Activated CD4-positive, alpha-beta T cell treated with anti-CD3 and anti-CD28 coated beads for 48 hours (primary cell): ENCODE measurements at regions not wholly inside any gene's neighbourhood (a gene's known extent, or its start where the extent isn't known, plus 50 kb on each side); places are given as distances from the start of the nearest gene placed in this dataset.
"Not testable (repeated sequence)": the region's sequence is repeated elsewhere in the genome, so short reads cannot be mapped to it uniquely, and the experiment has no call there.

Experiments used
- DNase-seq: peaks from one replicate; pipeline ENCODE4 v3.0.0-alpha.2; 2020

DNA sequence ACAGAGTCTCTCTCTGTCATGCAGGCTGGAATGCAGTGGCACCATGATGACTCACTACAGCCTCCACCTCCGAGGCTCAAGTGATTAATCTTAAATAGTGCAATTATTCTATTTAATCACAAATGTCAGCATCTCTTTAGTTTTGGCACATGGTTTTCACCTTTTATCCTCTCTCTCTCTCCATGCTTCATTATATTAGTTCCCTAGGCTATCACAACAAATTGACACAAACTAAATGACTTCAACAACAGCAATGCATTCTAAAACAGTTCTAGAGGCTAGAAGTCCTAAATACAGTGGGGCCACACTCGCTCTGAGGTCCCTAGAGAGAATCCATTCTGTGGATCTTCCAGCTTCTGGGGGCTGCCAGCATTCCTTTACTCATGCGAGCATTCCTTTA lies 178.2 kb upstream of the ZNG1F start:
- DNase-seq, result not testable (repeated sequence)

DNA sequence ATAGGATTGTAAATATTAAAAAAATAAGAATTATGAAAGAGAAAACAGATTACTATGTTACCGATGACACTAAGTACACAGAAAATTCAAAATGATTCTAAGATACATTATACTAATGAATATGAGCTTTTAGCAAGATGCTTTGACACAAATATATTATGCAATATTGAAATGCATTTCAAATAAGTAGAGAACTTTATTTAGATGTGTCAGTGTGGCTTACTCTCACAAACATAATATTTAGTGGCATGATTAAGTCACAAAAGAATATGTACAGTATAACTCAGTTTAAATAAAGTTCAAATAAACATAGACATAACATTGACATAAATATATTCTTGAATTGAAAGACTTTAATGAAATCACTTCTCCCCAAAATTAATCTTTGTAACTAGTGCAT lies 172.7 kb upstream of the ZNG1F start:
- not testable (repeated sequence) for DNase-seq

DNA sequence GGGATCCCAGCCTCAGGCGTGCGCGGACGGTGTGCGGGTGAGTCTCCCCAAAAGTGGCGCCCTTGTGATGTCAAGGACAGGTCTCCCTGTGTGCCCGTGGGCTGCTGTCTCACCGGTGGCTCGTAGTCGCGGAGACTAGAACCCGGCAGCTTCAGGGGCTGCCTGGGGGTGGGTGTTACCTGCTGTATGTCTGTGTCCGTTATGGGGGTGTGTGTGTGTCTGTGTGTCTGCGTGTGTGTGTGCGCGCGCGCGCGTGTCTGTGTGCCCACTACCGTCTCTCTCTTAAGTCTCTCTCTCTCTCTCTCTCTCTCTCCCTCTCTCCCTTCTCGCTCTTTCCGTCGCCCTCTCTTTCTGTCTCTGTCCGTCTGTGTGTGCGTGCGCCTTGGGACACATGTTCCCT lies 170.0 kb upstream of the ZNG1F start:
- peak; percentile 27 for DNase-seq

DNA sequence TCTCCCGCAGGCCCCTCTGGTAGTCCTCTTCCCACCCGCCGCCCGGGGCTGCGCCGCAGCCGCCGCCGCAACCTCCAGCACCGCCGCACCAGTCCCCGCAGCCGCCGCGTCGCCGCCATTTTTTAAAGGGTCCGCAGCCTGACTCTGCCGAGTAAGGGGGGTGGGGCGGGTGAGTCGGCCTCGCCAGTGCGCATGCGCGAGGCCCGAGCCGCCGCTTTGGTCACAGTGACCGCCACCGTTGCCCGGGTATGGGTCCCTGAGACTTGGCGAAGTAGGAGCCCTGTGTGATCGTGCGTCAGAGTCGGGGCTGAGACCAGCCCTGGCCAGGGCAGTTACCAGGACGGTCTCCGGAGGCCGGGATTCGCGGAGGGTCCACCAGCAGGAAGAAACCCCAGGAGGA lies 169.6 kb upstream of the ZNG1F start:
- DNase-seq, result peak; percentile 88

DNA sequence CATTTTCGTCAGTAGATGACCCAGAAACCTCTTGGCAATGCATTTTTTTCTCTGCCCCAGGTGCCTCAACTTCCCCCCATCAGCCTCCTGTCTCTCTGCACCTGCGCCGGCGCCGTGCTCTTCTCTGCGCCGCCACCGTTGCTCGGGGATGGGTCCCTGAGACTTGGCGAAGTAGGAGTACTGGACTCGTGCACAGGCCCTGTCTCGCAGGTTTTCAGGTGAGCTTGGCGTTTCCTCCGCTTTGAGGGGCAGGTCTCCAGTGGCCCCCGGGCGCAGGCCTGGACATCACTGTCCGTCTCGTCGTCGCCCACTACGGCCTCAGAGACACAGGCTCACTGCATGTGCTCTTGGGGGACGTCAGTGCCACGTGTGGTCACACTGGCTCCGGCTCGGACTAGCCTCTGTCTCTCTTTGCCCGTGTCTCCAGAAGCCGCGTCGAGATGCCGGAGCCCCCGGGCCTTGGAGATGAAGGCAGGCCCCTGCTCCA lies 168.8 kb upstream of the ZNG1F start:
- DNase-seq, result peak; percentile 4

DNA sequence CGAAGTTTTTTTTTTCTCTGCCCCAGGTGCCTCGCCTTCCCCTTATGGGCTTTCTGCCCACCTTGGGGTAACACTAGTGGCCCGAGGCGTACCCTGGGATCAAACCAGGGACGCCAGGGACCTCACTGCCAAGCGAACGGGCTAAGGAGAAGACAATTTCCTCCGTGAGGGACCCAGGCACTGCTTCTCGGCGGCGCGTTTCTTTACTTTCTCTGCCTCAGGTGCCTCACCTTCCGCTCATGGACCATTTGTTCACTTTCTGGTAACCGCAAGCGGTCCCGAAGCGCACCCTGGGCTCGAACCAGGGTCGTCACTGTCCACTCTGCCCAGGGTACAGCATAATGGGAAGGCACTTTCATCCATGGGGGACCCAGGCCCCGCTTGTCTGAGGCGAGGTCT lies 168.2 kb upstream of the ZNG1F start:
- not testable (repeated sequence) for DNase-seq

DNA sequence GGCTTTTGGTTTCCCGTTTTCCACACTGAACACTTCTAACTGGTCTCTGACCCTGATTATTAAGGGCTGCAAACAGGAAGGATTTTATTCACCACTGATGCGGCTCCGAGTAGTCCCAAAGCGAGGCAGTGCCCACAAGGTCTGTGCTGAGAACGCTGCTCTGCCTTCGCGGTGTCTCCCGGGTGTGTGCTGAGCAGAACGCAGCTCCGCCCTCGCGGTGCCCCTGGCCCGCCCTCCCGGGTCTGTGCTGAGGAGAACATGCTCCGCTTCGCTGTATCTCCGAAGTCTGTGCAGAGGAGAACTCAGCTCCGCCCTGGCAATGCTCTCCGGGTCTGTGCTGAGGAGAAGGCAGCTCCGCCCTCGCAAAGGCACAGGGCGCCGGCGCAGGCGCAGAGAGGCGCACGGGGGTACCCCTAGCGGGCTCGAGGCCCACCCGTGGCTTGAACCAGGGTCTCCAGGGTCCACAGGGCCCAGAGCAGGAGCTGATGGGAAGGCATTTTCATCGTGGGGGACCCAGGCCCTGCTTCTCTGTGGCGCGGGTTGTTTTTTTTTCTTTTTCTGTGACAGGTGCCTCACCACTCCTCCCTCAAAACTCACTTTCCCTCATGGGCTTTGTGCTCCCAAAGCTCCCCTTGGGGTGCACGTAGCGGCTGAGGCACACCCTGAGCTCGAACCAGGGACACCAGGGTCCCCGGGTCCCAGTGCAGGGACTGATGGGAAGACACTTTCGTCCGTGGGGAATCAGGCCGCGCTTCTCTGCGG lies 167.7 kb upstream of the ZNG1F start:
- peak; percentile 92 for DNase-seq

DNA sequence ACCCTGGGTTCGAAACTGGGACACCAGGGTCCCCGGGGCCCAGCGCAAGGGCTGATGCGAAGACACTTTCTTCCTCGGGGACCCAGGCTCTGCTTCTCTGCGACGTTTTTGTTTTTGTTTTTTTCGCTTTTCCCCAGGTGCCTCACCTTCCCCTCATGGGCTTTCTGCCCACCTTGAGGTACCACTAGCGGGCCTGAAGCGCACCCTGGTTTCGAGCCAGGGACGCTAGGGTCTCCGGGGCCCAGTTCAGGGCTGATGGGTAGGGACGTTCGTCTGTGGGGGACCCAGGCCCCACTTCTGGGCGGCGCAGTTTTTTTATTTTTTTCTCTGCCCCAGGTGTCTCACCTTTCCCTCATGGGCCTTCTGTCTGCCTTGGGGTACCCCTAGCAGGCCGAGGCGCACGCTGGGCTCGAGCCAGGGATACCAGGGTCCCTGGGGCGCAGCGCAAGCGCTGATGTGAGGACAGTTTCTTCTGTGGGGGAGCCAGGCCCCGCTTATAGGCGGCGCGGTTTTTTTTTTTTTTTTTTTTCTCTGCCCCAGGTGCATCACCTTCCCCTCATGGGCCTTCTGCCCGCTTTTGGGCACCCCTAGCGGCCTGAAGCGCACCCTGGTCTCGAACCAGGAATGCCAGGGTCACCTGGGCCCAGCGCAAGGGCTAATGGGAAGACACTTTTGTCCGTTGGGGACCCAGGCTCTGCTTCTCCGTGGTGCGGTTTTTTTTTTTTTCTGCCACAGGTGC lies 166.8 kb upstream of the ZNG1F start:
- DNase-seq, result not testable (repeated sequence)

DNA sequence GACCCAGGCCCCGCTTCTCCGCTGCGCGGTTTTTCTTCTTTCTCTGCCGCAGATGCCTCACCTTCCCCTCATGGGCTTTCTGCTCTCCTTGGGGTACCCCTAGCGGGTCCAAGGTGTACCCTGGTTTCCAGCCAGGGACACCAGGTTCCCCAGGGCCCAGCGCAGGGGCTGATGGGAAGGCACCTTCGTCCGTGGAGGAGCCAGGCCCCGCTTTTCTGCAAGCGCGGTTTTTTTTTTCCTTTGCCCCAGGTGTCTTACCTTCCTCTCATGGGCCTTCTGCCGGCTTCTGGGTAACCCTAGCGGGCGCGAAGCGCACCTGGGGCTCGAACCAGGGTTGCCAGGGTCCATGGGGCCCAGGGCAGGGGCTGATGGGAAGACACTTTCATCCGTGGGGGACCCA lies 165.9 kb upstream of the ZNG1F start:
- DNase-seq, result peak; percentile 24

DNA sequence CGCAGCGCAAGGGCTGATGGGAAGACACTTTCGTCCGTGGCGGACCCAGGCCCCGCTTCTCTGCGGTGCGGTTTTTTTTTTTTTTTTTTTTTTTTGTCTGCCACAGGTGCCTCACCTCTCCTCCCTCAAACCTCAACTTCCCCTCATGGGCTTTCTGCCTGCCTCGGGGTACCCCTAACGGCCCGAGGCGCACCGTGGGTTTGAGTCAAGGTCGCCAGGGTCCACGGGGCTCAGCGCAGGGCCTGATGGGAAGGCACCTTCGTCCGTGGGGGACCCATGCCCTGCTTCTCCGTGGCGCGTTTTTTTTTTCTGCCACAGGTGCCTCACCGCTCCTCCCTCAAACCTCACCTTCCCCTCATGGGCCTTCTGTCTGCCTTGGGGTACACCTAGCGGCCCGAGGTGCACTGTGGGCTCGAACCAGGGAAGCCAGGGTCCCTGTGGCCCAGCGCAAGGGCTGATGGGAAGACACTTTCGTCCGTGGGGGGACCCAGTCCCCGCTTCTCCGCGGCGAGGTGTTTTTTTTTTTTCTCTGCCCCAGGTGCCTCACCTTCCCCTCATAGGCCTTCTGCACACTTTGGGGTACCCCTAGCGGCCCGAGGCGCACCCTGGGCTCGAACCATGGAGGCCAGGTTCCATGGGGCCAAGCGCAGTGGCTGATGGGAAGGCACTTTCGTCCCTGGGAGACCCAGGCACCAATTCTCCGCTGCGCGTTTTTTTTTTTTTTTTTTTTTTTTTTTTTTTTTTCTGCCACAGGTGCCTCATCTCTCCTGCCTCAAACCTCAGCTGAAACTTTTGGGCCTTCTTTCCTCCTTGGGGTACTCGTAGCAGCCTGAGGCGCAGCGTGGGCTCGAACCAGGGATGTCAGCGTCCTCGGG lies 165.2 kb upstream of the ZNG1F start:
- DNase-seq, result not testable (repeated sequence)

DNA sequence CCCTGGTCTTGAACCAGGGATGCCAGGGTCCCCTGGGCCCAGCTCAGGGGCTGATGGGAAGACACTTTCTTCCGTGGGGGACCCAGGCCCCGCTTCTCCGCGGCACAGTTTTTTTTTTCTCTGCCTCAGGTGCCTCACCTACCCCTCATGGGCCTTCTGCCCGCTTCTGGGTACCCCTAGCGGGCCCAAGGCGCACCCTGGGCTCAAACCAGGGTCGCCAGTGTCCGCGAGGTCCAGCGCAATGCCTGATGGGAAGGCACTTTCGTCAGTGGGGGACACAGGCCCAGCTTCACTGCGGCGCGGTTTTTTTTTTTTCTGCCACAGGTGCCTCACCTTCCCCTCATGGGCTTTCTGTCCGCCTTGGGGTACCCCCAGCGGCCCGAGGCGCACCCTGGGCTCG lies 163.9 kb upstream of the ZNG1F start:
- not testable (repeated sequence) for DNase-seq

DNA sequence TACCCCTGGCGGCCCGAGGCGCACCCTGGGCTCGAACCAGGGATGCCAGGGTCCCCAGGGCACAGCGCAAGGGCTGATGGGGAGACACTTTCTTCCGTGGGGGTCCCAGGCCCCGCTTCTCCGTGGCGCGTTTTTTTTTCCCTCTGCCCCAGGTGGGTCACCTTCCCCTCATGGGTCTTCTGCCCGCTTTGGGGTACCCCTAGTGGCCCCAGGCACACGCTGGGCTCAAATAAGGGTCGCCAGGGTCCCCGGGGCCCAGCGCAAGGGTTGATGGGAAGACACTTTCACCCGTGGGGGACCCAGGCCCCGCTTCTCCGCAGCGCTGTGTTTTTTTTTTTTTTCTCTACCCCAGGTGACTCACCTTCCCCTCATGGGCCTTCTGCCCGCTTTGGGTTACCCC lies 163.3 kb upstream of the ZNG1F start:
- DNase-seq, result not testable (repeated sequence)

DNA sequence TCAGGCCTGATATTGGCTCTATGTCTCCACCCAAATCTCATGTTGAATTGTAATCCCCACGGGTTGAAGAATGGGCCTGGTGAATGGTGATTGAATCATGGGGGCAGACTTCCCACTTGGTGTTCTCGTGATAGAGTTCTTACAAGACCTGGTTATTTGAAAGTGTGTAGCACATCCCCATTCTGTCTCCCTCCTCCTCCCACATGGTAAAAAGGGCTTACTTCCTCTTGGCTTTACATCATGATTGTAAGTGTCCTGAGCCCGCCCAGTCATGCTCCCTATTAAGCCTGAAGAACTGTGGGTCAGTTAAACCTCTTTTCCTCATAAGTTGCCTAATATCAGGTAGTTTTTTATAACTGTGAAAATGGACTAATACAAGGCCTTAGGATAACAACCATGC lies 158.8 kb upstream of the ZNG1F start:
- DNase-seq, result not testable (repeated sequence)

DNA sequence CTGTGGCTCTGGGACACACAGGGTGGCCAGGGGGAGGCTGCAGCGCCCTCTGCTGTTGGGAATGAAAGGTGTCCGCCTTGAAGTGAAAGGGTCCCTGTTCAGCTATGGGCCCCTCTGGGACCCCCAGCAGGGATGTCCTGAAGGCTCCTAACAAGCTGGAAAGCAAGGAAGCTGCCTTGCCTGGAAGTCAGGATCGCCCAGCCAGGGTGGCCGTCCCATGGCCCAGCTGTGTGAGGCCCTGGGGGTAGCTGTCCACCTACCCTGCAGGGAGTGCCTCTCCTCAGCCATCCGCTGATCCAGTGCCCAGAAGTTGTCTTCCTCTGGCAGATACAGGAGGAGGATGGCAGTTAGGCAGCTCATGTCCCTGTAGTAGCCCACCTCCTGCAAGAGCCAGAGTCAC lies 143.4 kb upstream of the ZNG1F start:
- DNase-seq, result not testable (repeated sequence)

DNA sequence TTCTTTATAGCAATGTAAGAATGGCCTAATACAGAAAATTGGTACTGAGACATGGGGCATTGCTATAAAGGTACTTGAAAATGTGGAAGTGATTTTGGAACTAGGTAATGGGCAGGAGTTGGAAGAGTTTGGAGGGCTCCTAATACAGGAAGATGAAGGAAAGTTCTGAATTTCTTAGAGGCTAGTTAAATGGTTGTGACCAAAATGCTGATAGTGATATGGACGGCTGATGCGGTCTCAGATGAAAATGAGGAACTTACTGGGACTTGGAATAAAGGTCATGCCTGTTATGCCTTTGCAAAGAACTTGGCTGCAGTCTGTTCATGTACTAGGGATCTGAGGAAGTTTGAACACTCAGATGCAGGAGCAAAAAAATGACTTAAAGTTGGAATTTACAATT lies 132.2 kb upstream of the ZNG1F start:
- DNase-seq, result not testable (repeated sequence)

DNA sequence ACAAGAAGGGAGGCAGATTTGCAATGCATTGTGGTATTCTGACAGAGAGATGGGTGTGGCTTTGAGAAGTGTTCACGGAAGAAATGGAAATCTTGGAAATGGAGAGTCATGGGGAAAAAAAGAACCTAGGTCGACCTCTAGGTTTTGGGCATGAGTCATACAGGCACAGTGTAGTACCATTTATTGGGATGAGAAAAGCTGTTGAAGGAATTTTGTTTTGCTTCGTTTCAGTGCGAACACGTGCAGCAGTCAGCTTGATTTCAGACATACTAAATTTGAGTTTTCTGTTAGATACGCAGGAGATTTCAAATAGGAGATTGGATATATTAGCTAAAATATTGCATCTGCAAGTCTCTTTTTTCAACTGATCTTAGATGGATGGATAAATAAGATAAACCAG lies 119.8 kb upstream of the ZNG1F start:
- DNase-seq, result not testable (repeated sequence)

DNA sequence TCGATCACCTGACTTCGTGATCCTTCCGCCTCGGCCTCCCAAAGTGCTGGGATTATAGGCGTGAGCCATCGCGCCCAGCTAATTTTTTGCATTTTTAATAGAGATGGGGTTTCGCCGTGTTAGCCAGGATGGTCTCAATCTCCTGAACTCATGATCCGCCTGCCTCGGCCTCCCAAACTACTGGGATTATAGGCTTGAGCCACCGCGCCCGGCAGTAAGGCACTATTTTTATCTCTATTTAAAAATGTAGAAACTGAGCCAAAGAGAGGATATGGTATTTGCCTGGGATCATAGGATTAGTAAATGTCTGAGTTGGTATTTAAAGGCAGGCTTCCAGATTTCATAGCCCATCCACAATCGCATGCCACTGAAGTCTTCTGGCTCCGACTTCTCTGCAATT lies 96.6 kb upstream of the ZNG1F start:
- not testable (repeated sequence) for DNase-seq

DNA sequence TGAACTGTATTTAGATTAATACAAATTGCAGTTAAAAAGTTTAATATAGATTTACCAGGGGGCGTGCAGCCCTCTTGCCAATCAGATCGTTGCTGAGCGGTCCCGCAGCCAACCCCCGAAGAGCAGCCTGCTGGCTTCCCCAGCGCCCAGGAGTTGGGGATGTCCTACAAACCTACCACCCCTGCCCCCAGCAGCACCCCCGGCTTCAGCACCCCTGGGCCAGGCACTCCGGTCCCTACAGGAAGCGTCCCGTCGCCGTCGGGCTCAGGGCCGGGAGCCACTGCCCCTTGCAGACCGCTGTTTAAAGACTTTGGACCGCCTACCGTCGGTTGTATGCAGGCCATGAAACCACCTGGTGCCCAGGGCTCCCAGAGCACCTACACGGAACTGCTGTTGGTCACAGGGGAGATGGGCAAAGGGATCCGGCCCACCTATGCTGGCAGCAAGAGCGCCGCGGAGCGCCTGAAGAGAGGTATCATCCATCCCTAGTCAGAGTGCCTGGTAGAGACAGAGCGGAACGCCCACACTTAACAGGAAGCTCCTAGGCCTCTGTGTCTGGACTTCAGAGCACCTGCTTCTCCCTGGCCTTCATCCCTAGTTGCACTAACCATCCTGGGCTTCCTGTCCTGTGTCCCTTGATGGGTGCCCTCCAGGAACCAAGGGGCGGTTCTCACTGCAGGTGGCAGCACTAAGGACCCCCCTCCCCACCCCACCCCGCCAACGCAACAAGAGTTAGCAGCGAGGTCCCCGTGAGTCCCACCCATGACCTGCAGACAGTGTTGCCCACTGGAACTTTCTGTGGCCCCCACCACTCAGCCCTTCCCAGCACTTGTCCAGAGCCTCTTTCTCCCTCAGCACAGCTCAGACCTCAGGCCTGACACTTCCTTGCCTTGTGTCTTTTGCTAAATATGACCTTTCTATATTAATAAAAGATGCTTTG lies 91.5 kb upstream of the ZNG1F start:
- not testable (repeated sequence) for DNase-seq

DNA sequence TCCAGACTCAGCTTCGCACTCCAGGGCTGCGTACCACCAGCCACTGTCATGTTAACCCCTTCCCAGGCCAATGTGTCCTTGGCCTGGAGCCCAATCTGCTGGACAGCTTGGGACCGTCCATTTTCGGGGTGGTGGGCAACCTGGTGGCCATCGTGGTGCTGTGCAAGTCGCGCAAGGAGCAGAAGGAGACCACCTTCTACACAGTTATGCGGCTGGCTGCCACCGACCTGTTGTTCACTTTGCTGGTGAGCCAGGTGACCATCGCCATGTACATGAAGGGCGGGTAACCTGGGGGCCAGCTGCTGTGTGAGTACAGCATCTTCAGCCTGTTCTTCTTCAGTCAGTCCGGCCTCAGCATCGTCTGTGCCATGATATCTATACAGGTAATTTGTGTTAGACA lies 90.3 kb upstream of the ZNG1F start:
- DNase-seq, result not testable (repeated sequence)

DNA sequence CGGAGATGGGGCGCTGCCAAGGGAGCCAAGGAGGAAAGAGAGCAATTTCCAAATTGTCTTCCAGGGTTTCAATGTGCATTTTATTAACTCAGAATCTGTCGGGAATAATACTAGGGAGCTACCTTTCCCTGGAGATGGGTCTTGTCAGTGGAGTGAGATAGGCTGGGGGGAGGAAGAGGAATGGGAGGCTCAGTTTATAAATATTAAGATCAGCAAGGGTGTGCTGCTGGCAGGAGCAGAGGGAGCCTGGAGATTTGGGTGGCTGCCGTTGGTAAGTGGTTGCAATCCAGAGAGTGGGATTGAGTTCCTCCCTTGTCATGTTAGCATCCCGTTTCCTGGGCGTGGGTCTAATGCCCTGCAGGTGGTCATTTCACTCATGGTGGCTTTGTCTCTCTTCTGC lies 89.9 kb upstream of the ZNG1F start:
- DNase-seq, result not testable (repeated sequence)

DNA sequence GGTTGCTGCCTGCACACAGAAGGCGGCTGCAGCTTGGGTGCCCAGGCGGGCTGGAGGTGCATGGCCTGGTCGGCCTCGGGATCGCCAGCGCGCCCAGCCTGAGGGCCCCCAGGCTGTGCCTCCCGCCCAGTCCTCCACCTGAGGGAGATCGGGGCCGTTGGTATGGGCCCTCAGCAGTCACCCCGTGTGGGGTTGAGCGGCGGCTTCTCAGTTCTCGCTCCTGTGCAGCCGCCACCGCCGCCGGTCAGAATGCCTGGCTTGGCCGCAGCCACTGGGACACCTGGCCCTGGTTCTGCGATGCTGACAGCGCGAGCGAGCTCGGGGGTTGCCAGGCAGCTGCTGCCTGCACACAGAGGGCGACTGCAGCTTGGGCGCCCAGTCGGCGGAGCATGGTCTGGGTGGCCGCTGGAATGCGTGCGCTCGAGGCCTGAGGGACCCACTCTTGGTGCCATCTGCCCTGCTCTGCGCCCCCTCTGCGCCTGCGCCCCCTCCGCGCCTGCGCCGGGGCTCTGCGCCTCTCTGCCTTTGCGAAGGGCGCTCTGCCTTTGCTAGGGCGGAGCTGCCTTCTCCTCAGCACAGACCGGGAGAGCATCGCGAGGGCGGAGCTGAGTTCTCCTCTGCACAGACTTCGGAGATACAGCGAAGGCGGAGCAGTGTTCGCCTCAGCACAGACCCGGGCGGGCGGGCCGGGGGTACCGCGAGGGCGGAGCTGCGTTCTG lies 84.6 kb upstream of the ZNG1F start:
- DNase-seq, result peak; percentile 81
